Endometrial microvascular endothelial cells (primary cell): ENCODE measurements at regions not wholly inside any gene's neighbourhood (a gene's known extent, or its start where the extent isn't known, plus 50 kb on each side); places are given as distances from the start of the nearest gene placed in this dataset.

Source experiments
- in situ Hi-C: cut with HindIII; loops from 2 replicates; pipeline ENCODE4 v1.10.0; 2017; ENCODE audit warnings: low sequenced_read_pairs, low pct_unique_long_range_greater_than_20kb; ENCODE audit errors: inconsistent ontology term

DNA sequence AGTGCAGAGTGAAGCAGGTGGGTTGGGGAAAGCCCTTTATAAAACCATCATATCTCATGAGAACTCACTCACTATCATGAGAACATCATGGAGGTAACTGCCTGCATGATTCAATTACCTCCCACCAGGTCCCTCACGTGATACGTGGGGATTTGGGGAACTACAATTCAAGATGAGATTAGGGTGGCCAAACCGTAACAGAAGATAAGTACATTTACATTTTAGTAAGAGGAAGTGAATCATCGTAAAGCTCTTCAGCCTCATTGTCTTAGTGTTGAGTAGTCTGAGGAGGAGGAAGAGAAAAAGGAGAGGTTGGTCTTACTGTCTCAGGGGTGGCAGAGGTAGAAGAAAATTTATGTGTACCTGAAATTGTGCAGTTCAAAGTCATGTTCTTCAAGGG, 1053.4 kb upstream of the ADGRL4 start:
- in situ Hi-C loops, result no loop called here

GRCh38 chr1:80056179-80056578, 1049.6 kb upstream of the ADGRL4 start:
- in situ Hi-C loops, result no loop called here

- in situ Hi-C loops, result no loop called here
Observed at GRCh38 chr1:80054129-80054528, 1047.6 kb upstream of the ADGRL4 start.

DNA sequence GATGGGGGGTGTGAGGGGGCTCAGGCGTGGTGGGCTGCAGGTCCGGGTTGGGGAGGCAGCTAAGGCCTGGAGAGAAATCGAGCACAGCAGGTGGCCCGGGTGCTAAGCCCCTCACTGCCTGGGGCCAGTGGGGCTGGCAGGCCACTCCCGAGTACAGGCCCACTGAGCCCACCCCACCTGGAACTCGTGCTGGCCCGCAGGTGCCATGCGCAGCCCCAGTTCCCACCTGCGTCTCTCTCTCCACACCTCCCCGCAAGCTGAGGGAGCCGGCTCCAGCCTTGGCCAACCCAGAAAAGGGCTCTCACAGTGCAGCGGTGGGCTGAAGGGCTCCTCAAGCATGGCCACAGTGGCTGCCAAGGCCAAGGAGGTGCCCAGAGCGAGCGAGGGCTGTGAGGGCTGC, 1047.1 kb upstream of the ADGRL4 start:
- in situ Hi-C loops, result no loop called here

- in situ Hi-C loops, result no loop called here
Observed at GRCh38 chr1:80050523-80050922, 1044.0 kb upstream of the ADGRL4 start.

DNA sequence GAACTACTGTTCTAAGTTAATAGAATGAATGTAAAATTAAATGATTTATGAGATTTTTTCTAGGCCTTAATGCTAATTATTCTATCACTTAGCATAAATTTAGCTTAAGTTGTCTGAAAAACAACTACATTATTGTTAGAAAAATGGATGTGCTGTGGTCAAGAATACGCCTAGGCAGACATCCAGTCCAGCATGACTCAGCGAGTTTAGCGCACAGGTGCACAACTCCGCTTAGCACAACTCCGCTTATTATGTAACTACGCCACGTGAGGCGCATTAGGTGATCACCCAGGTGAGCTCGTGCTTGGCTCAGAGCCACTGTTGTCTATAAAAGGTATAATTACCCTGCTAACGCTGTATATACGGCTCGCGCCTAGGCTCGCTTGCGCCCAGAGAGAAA, 1043.6 kb upstream of the ADGRL4 start:
- in situ Hi-C loops, result no loop called here

GRCh38 chr1:80048716-80049115, 1042.2 kb upstream of the ADGRL4 start:
- in situ Hi-C loops, result no loop called here

DNA sequence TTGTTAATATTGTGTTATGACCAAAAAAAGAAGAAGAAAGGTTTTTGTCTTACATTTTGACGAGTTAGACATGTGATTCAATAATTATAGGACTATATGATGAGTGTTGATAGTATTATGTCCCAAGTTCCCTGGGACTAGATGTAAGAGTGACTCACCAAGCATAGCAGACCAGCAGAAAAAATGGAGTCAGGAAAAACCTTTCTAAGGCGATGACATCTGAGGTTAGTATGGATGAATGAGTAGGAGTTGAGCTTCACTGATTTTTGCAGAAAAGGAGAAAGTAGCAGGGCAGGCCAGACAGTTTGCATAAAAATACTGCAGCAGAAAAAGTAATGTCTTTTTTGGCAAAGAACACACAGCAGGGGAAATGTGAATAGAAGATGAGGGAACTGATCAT, 1041.3 kb upstream of the ADGRL4 start:
- in situ Hi-C loops, result no loop called here

DNA sequence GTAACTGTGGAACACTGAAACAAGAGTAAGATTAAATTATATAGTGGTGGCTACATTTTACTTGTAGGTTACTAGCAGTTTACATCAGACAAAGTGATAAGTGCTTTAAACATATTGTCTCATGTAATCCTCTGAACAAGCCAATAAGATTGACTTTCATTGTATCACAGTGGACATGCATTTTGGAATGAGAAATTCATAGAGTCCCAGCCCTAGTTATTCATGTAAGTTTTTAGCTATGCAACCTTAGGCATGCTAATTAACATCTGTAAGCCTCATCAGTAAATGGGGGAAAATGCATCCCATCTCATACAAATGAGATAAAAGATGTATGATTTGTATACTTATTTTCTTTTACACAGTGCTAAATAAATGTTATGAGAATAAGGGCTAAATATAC, 1038.1 kb upstream of the ADGRL4 start:
- in situ Hi-C loops, result no loop called here

- in situ Hi-C loops, result no loop called here
Observed at GRCh38 chr1:80036690-80037432, 1030.3 kb upstream of the ADGRL4 start.

DNA sequence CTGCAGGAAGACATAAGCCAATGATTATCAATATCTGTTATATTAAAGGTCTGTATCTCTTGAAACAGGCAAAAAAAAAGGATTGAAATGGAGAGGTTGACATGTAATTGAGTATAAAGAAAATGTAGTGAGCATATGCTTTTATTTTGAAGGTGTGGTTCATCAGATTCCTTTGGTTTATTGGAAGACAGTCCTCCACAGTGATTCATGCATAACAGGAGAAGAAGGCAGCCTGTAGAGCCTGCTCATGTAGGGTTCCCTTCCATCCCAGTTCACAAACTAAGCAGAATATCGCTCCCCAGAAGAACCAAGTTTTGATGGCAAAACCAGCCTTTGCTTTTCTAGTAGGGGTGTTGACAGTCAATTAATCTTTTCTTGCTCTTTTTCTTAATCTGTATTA, 1016.8 kb upstream of the ADGRL4 start:
- in situ Hi-C loops, result no loop called here

- in situ Hi-C loops, result no loop called here
Observed at GRCh38 chr1:80021891-80022290, 1015.4 kb upstream of the ADGRL4 start.

DNA sequence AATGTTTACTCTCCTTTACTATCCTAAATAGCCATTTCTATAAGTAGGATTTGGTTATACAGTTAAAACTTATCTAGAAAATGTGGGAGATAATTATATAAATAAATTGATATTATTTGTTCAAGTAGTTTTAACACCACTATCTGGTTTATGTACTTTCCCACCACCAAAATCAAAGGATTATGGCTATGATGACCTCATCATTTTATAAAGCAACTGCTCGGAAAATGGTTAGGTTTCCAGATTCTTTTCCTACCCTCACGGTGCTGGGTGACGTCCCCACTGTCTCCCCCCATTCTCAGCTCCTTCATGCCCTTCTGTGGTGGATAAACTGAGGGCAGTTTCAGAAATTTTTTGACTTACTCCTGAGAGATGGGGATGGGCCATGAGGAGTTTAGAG, 1011.8 kb upstream of the ADGRL4 start:
- in situ Hi-C loops, result no loop called here

DNA sequence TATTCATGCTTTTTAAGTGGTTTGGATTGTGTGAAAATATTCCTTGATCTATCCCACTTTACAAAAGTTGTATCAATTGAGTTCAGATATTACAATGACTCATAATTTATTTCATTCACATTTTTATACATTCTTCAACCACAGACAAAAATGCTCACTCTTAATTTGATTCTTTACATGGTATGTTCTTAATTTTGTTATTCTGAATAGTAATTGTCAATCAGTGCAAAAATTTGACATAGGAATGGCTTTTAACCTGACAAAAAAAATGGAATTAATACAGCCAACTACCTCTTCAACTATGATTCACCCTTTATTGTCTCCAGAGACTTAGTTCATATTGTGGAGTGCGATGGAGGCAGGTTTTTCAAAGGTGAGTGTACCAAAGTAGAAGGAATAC, 1002.4 kb upstream of the ADGRL4 start:
- in situ Hi-C loops, result no loop called here

DNA sequence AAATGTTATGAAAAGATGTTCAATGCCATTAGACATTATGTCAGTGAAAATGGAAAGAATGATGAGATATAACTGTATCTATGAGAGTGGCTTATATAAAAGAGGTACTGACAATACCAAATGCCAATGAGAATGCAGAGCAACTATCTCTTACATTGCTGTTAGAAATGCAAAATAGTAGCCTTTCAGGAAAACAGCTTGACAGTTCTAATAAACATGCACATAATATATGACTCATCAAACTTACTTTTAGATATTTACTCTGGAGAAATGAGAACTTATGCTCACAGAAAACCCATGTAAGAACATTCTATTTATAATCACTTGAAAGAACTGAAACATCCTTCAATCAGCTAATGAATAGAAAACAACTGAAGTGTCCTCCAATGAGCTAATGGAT, 996.7 kb upstream of the ADGRL4 start:
- in situ Hi-C loops, result no loop called here

GRCh38 chr1:79988401-79988800, 981.9 kb upstream of the ADGRL4 start:
- in situ Hi-C loops, result no loop called here

DNA sequence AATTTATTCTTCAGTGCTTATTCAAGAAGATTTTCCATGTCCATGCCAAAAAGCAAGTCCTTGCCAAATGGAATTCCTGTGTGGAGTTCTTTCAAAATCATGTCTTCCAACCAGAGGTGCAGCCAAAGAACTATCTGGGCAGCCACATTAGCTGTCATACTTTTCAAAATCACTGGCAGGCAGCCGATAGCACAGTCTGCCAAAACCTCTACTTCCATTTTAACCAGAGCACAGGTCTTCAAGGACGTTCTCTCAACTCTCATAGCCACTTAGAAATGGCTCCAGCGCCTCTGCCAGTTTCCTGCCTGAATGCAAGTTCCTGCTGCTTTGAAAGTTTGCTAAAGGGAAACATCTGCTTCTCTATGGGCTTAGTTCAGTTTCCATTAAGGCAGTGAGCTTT, 975.7 kb upstream of the ADGRL4 start:
- in situ Hi-C loops, result no loop called here

- in situ Hi-C loops, result no loop called here
Observed at GRCh38 chr1:79981481-79981880, 975.0 kb upstream of the ADGRL4 start.

- in situ Hi-C loops, result no loop called here
Observed at GRCh38 chr1:79979346-79979745, 972.8 kb upstream of the ADGRL4 start.

DNA sequence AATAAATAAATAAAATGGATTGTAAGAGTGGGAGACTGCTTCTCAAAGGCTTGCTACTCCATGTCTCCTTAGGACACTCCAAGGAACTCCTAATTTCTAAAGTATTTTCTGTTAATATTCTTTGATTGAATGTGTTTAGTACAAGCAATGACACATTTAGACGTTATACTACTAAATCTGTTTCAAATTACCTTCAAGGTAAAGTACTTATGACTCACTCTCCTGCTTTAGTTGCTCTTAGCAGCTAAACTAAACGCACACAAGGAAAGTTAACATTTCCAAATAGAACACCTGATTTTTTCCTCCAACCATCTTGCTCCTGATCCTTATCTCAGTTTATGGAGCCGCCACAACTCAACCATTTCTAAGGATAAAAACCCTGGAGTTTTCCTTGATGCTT, 969.8 kb upstream of the ADGRL4 start:
- in situ Hi-C loops, result no loop called here

GRCh38 chr1:79974659-79975058, 968.1 kb upstream of the ADGRL4 start:
- in situ Hi-C loops, result no loop called here
